NT2/D1 (cell line): ENCODE measurements at regions not wholly inside any gene's neighbourhood (a gene's known extent, or its start where the extent isn't known, plus 50 kb on each side); places are given as distances from the start of the nearest gene placed in this dataset.
"Not testable (repeated sequence)": the region's sequence is repeated elsewhere in the genome, so short reads cannot be mapped to it uniquely, and the experiment has no call there.

Experiments used
- DNase-seq: peaks from one replicate; pipeline ENCODE4 v3.0.0-alpha.2; 2011; ENCODE audit warnings: low read depth, low spot score
- H3K27me3 ChIP-seq: 2 replicates; pipeline ENCODE4 v1.6.0; 2011; ENCODE audit warnings: mild to moderate bottlenecking; ENCODE audit not compliant: insufficient read length, insufficient read depth
- H3K36me3 ChIP-seq: 2 replicates; pipeline ENCODE4 v1.6.1; 2011; ENCODE audit warnings: mild to moderate bottlenecking, low read length, mixed read lengths; ENCODE audit not compliant: insufficient read depth, insufficient read length
- H3K4me1 ChIP-seq: 2 replicates; pipeline ENCODE4 v1.5.1; 2011; ENCODE audit not compliant: insufficient read depth, insufficient read length
- H3K4me3 ChIP-seq: 2 replicates; pipeline ENCODE4 v1.5.1; 2011; ENCODE audit warnings: low read depth; ENCODE audit not compliant: insufficient read length
- H3K9ac ChIP-seq: 2 replicates; pipeline ENCODE4 v1.6.0; 2011; ENCODE audit warnings: low read depth; ENCODE audit not compliant: insufficient read length
- H3K9me3 ChIP-seq: 2 replicates; pipeline ENCODE4 v1.5.1; 2011; ENCODE audit warnings: mild to moderate bottlenecking, low read length; ENCODE audit not compliant: insufficient read depth
- SUZ12 ChIP-seq: IDR thresholded peaks from 2 replicates; pipeline ENCODE4 v1.6.1; 2011; ENCODE audit not compliant: insufficient read length, insufficient read depth; ENCODE audit errors: extremely low read depth
- YY1 ChIP-seq: IDR thresholded peaks from 2 replicates; pipeline ENCODE4 v1.6.1; 2011; ENCODE audit not compliant: insufficient read length, insufficient read depth
- ZNF274 ChIP-seq: IDR thresholded peaks from 2 replicates; pipeline ENCODE4 v1.6.1; 2011; ENCODE audit warnings: mild to moderate bottlenecking, low read depth, low read length

GRCh38 chr17:53006006-53006405, 816.7 kb upstream of the KIF2B start:
- Histone ChIP-seq H3K27me3 (no peaks in the 10 kb centered on the region), H3K4me3 (no peak overlapping the region), H3K9ac (no peak overlapping the region), H3K4me1 (no peaks in the 10 kb centered on the region), H3K9me3 (no peaks in the 10 kb centered on the region), H3K36me3 (no peaks in the 10 kb centered on the region)
- no peak for TF ChIP-seq YY1
- no peak for DNase-seq

- no peaks in the 10 kb centered on the region for H3K36me3 ChIP-seq
- no peak overlapping the region for H3K4me3 ChIP-seq
- H3K4me1 ChIP-seq, result no peaks in the 10 kb centered on the region
- H3K27me3 ChIP-seq, result no peaks in the 10 kb centered on the region
- TF ChIP-seq YY1 (no peak), SUZ12 (no peak), ZNF274 (no peak)
- no peaks in the 10 kb centered on the region for H3K9me3 ChIP-seq
- no peak for DNase-seq
- H3K9ac ChIP-seq, result no peak overlapping the region
Observed at GRCh38 chr17:53004902-53005301, 817.8 kb upstream of the KIF2B start.

- Histone ChIP-seq H3K27me3 (no peaks in the 10 kb centered on the region), H3K9me3 (no peaks in the 10 kb centered on the region), H3K4me3 (no peak overlapping the region), H3K9ac (no peak overlapping the region), H3K4me1 (no peaks in the 10 kb centered on the region), H3K36me3 (no peaks in the 10 kb centered on the region)
- DNase-seq, result no peak
- TF ChIP-seq ZNF274 (no peak), SUZ12 (no peak), YY1 (no peak)
Observed at GRCh38 chr17:52995881-52996280, 826.8 kb upstream of the KIF2B start.

- peak; percentile 8 for DNase-seq
- no peak overlapping the region for H3K9ac ChIP-seq
- no peaks in the 10 kb centered on the region for H3K27me3 ChIP-seq
- H3K4me3 ChIP-seq, result no peak overlapping the region
- no peaks in the 10 kb centered on the region for H3K4me1 ChIP-seq
- TF ChIP-seq YY1 (no peak), SUZ12 (no peak), ZNF274 (no peak)
- H3K9me3 ChIP-seq, result no peaks in the 10 kb centered on the region
- no peaks in the 10 kb centered on the region for H3K36me3 ChIP-seq
Observed at GRCh38 chr17:52995147-52995546, 827.6 kb upstream of the KIF2B start.

GRCh38 chr17:52986056-52986662, 827.6 kb upstream of the CA10 start:
- no peaks in the 10 kb centered on the region for H3K27me3 ChIP-seq
- H3K36me3 ChIP-seq, result no peaks in the 10 kb centered on the region
- no peak for DNase-seq
- no peaks in the 10 kb centered on the region for H3K4me1 ChIP-seq
- H3K9ac ChIP-seq, result no peak overlapping the region
- H3K9me3 ChIP-seq, result no peaks in the 10 kb centered on the region
- no peak overlapping the region for H3K4me3 ChIP-seq
- TF ChIP-seq YY1 (no peak), ZNF274 (no peak), SUZ12 (no peak)

GRCh38 chr17:52982331-52982730, 823.8 kb upstream of the CA10 start:
- H3K4me1 ChIP-seq, result no peaks in the 10 kb centered on the region
- no peak for DNase-seq
- no peaks in the 10 kb centered on the region for H3K9me3 ChIP-seq
- TF ChIP-seq YY1, result no peak
- TF ChIP-seq ZNF274, result no peak
- no peak for TF ChIP-seq SUZ12
- H3K27me3 ChIP-seq, result no peaks in the 10 kb centered on the region
- no peak overlapping the region for H3K4me3 ChIP-seq
- no peaks in the 10 kb centered on the region for H3K36me3 ChIP-seq
- H3K9ac ChIP-seq, result no peak overlapping the region

GRCh38 chr17:52979921-52980320, 821.4 kb upstream of the CA10 start:
- TF ChIP-seq YY1 (no peak), ZNF274 (no peak), SUZ12 (no peak)
- no peaks in the 10 kb centered on the region for H3K4me1 ChIP-seq
- H3K4me3 ChIP-seq, result no peak overlapping the region
- H3K9ac ChIP-seq, result no peak overlapping the region
- DNase-seq, result no peak
- no peaks in the 10 kb centered on the region for H3K36me3 ChIP-seq
- no peaks in the 10 kb centered on the region for H3K27me3 ChIP-seq
- no peaks in the 10 kb centered on the region for H3K9me3 ChIP-seq

GRCh38 chr17:52965856-52966255, 807.3 kb upstream of the CA10 start:
- Histone ChIP-seq H3K9me3 (no peaks in the 10 kb centered on the region), H3K27me3 (no peaks in the 10 kb centered on the region), H3K4me1 (no peaks in the 10 kb centered on the region), H3K4me3 (no peak overlapping the region), H3K36me3 (no peaks in the 10 kb centered on the region), H3K9ac (no peak overlapping the region)
- TF ChIP-seq SUZ12 (no peak), YY1 (no peak), ZNF274 (no peak)
- no peak for DNase-seq

- not testable (repeated sequence) for H3K36me3 ChIP-seq, DNase-seq, H3K4me1 ChIP-seq, H3K9me3 ChIP-seq, H3K4me3 ChIP-seq, H3K27me3 ChIP-seq, H3K9ac ChIP-seq
Observed at GRCh38 chr17:52961751-52962150, 803.2 kb upstream of the CA10 start.
